Keratinocyte (primary cell): ENCODE measurements at regions not wholly inside any gene's neighbourhood (a gene's known extent, or its start where the extent isn't known, plus 50 kb on each side); places are given as distances from the start of the nearest gene placed in this dataset.
A peak's percentile ranks its signal among the peaks of the same experiment; 100 is the strongest.

ENCODE experiments used
- DNase-seq: peaks from one replicate; pipeline ENCODE4 v3.0.0-alpha.2; 2011; ENCODE audit warnings: low read depth, missing footprints, low spot score
- FAIRE-seq: peaks from 2 replicates; lab custom pipeline; 2011; peaks lifted over from hg19 to GRCh38; lab: Jason Lieb, UNC
- H2AFZ ChIP-seq: 2 replicates; pipeline ENCODE4 v1.6.0; 2012; ENCODE audit warnings: low read length, control low read depth, inconsistent platforms; ENCODE audit not compliant: control insufficient read depth
- H3K27ac ChIP-seq: 2 replicates; pipeline ENCODE4 v1.5.1; 2011; ENCODE audit warnings: low read length; ENCODE audit not compliant: control insufficient read depth, insufficient read depth
- H3K27me3 ChIP-seq: 3 replicates; pipeline ENCODE4 v1.6.0; 2011; ENCODE audit warnings: low read length; ENCODE audit not compliant: control insufficient read depth, insufficient read depth; ENCODE audit errors: extremely low read depth
- H3K36me3 ChIP-seq, 2 experiments: 2 replicates in 1 of 2; 3 replicates in 1 of 2; pipeline ENCODE4 v1.5.1; 2011; ENCODE audit warnings: low read length in 2 of 2, mild to moderate bottlenecking in 1 of 2; ENCODE audit not compliant: control insufficient read depth in 2 of 2, insufficient read depth in 2 of 2; ENCODE audit errors: extremely low read depth in 1 of 2
- H3K4me1 ChIP-seq: 3 replicates; pipeline ENCODE4 v1.5.1; 2011; ENCODE audit warnings: low read length; ENCODE audit not compliant: control insufficient read depth, insufficient read depth; ENCODE audit errors: extremely low read depth
- H3K4me2 ChIP-seq: 3 replicates; pipeline ENCODE4 v1.6.0; 2011; ENCODE audit warnings: low read depth, low read length; ENCODE audit not compliant: control insufficient read depth, insufficient read depth; ENCODE audit errors: extremely low read depth
- H3K4me3 ChIP-seq, 3 experiments: fragments of 200-600 bp in 1 of 3; sonication (generic) in 1 of 3; 2 replicates in 2 of 3; 3 replicates in 1 of 3; pipeline ENCODE4 v1.5.1; 2011 to 2016; ENCODE audit warnings: low read length in 3 of 3, mild to moderate bottlenecking in 3 of 3, control low read depth in 2 of 3, inconsistent platforms in 1 of 3, low read depth in 1 of 3, mixed read lengths in 1 of 3, mixed run types in 1 of 3, moderate library complexity in 1 of 3; ENCODE audit not compliant: control insufficient read depth in 2 of 3, insufficient read depth in 2 of 3; ENCODE audit errors: extremely low read depth in 1 of 3
- H3K79me2 ChIP-seq: 2 replicates; pipeline ENCODE4 v1.6.0; 2012; ENCODE audit warnings: low read length; ENCODE audit not compliant: control insufficient read depth, insufficient read depth
- H3K9ac ChIP-seq: 3 replicates; pipeline ENCODE4 v1.6.0; 2011; ENCODE audit warnings: low read length; ENCODE audit not compliant: control insufficient read depth, insufficient read depth; ENCODE audit errors: extremely low read depth
- H3K9me1 ChIP-seq: 3 replicates; pipeline ENCODE4 v1.6.0; 2011; ENCODE audit warnings: low read length; ENCODE audit not compliant: control insufficient read depth, insufficient read depth; ENCODE audit errors: extremely low read depth
- H3K9me3 ChIP-seq: 2 replicates; pipeline ENCODE4 v1.5.1; 2012; ENCODE audit warnings: low read depth, low read length; ENCODE audit not compliant: control insufficient read depth
- H4K20me1 ChIP-seq: 3 replicates; pipeline ENCODE4 v1.6.0; 2011; ENCODE audit warnings: low read length; ENCODE audit not compliant: control insufficient read depth, insufficient read depth; ENCODE audit errors: extremely low read depth
- CTCF ChIP-seq, 3 experiments: IDR thresholded peaks in 1 of 3; conservative IDR thresholded peaks in 1 of 3; optimal IDR thresholded peaks in 1 of 3; 2 replicates in 2 of 3; 3 replicates in 1 of 3; pipeline versions ENCODE3 to v1.5.1; 2011; ENCODE audit warnings: low read length in 3 of 3, mild to moderate bottlenecking in 3 of 3, moderate library complexity in 2 of 3, control low read depth in 1 of 3, inconsistent platforms in 1 of 3; ENCODE audit not compliant: insufficient read depth in 2 of 3; ENCODE audit errors: extremely low read depth in 1 of 3
- EZH2 ChIP-seq: IDR thresholded peaks from one replicate; pipeline ENCODE4 v1.6.1; 2012; ENCODE audit warnings: inconsistent platforms, mild to moderate bottlenecking, low read length, moderate library complexity
- dilution Hi-C: fragments of 300-500 bp; cut with MboI; formaldehyde crosslinking; loops from one replicate; pipeline ENCODE4 v1.7.0; 2020; ENCODE audit warnings: low sequenced_read_pairs; ENCODE audit not compliant: extremely low pct_ligation_motif_present

DNA sequence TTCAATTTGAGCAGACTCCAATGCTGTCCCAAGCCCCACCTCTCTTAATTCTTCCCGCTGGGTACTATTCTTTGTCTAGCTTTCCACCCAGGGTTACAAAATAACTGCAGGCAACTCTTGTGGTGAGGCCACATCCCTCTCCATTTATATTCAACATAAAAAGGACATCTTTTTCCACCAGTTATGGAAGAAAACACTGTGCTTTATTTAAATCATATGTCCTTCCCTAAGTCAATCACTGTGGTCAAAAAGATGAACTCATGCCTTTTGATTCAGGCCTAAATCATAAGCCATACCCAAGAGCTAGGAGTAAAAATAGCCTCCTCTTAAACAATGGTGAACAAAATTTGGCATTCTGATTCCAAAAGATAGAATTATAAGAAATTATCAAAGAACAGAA, 386.0 kb downstream of the SEMA3D start:
- no peak overlapping the region for H3K9ac ChIP-seq
- no peaks in the 10 kb centered on the region for H4K20me1 ChIP-seq
- H3K4me3 ChIP-seq, result no peak overlapping the region
- no peaks in the 10 kb centered on the region for H3K36me3 ChIP-seq
- H2AFZ ChIP-seq, result no peak overlapping the region
- no peaks in the 10 kb centered on the region for H3K79me2 ChIP-seq
- no peak overlapping the region for H3K27ac ChIP-seq
- dilution Hi-C loops, result no loop called here
- H3K4me2 ChIP-seq, result no peak overlapping the region
- no peaks in the 10 kb centered on the region for H3K27me3 ChIP-seq
- peaks cover 2% of the 10 kb centered on the region for H3K4me1 ChIP-seq
- DNase-seq (no peak), FAIRE-seq (peak; percentile 26)
- TF ChIP-seq EZH2, result no peak
- no peak for TF ChIP-seq CTCF (optimal IDR thresholded peaks at IDR 0.05 in 1 of 3, IDR thresholded peaks at IDR 0.05 in 1 of 3, conservative IDR thresholded peaks at IDR 0.05 in 1 of 3; ENCODE audit: extremely low read depth in 1 of 3, insufficient read depth in 2 of 3, low read length in 3 of 3)
- H3K9me3 ChIP-seq, result no peaks in the 10 kb centered on the region
- no peaks in the 10 kb centered on the region for H3K9me1 ChIP-seq

GRCh38 chr7:84799106-84799505, 387.8 kb downstream of the SEMA3D start:
- Histone ChIP-seq H3K27me3 (no peaks in the 10 kb centered on the region), H4K20me1 (no peaks in the 10 kb centered on the region), H3K9me1 (no peaks in the 10 kb centered on the region), H3K79me2 (no peaks in the 10 kb centered on the region), H3K4me2 (no peak overlapping the region), H3K27ac (no peak overlapping the region), H3K9me3 (no peaks in the 10 kb centered on the region), H3K4me1 (peaks cover 2% of the 10 kb centered on the region), H3K36me3 (no peaks in the 10 kb centered on the region), H3K9ac (no peak overlapping the region), H2AFZ (no peak overlapping the region), H3K4me3 (no peak overlapping the region)
- TF ChIP-seq EZH2 (no peak), CTCF (optimal IDR thresholded peaks at IDR 0.05 in 1 of 3, IDR thresholded peaks at IDR 0.05 in 1 of 3, conservative IDR thresholded peaks at IDR 0.05 in 1 of 3; ENCODE audit: extremely low read depth in 1 of 3, insufficient read depth in 2 of 3, low read length in 3 of 3) (no peak)
- dilution Hi-C loops, result no loop called here
- no peak for DNase-seq
- peak; percentile 82 for FAIRE-seq
